Ovary (tissue), 7 donors: ENCODE measurements at regions not wholly inside any gene's neighbourhood (a gene's known extent, or its start where the extent isn't known, plus 50 kb on each side); places are given as distances from the start of the nearest gene placed in this dataset.
"Not testable (repeated sequence)": the region's sequence is repeated elsewhere in the genome, so short reads cannot be mapped to it uniquely, and the experiment has no call there.

Experiments used
- DNase-seq, 5 donors: peaks; one replicate each; pipeline ENCODE4 v3.0.0-alpha.2; 2019 to 2020
- H3K27ac ChIP-seq, 2 donors: fragments of 200-600 bp; one replicate each; pipeline versions ENCODE4 v1.5.1 to v1.8.0; 2019 to 2022
- H3K27me3 ChIP-seq: fragments of 200-600 bp; one replicate; pipeline ENCODE4 v1.8.0; 2022
- H3K36me3 ChIP-seq: fragments of 200-600 bp; sonication (generic); one replicate; pipeline ENCODE4 v1.5.1; 2019
- H3K4me1 ChIP-seq: one replicate; pipeline ENCODE4 v1.8.1; 2013; ENCODE audit warnings: mild to moderate bottlenecking, moderate library complexity; ENCODE audit not compliant: insufficient read depth
- H3K4me3 ChIP-seq: fragments of 200-600 bp; sonication (generic); one replicate; pipeline ENCODE4 v1.5.1; 2017
- H3K9me3 ChIP-seq, 2 donors: fragments of 200-600 bp in 1 of 2; sonication (generic) in 1 of 2; one replicate each; pipeline versions ENCODE4 v1.5.1 to v1.8.1; 2013 to 2019; ENCODE audit warnings: mild to moderate bottlenecking in 1 of 2, moderate library complexity in 1 of 2
- CTCF ChIP-seq, 3 donors: fragments of 450-650 bp in 2 of 3; fragments of 200-600 bp in 1 of 3; IDR thresholded peaks; one replicate each; pipeline versions ENCODE4 v1.5.1 to v1.8.0; 2016 to 2022; ENCODE audit warnings: antibody characterized with exemption in 3 of 3, mild to moderate bottlenecking in 1 of 3
- EP300 ChIP-seq: sonication (generic); formaldehyde crosslinking; IDR thresholded peaks from one replicate; pipeline ENCODE4 v1.6.1; 2017; ENCODE audit warnings: antibody characterized with exemption
- POLR2A ChIP-seq: fragments of 450-650 bp; IDR thresholded peaks from one replicate; pipeline ENCODE4 v1.6.1; 2017; ENCODE audit warnings: antibody characterized with exemption, mild to moderate bottlenecking, moderate library complexity
- WGBS, 3 donors: extraction: QIAGEN DNeasy Blood & Tissue Kit in 1 of 3; methylation state at CpG; one replicate each; pipeline versions ENCODE4 v1.1.5 to v1.1.7; 2013 to 2017; 5-methylcytosine and 5-hydroxymethylcytosine counted together
- intact Hi-C, 4 donors: fragments of 100-400 bp; cut with DNase I; formaldehyde crosslinking; loops; one replicate each; pipeline versions ENCODE4 v1.11.0 to v1.15.1; 2022 to 2023
- donor health status: DM: no; HTN: no; CAD: no; lungs with moderate emphysema.
- donor health status: DM: no; HTN: no; CAD: no.
- donor health status: Bipolar disorder and iron deficiency.
- donor health status: DM: no; HTN: no; CAD: no.
- donor health status: DM: yes; HTN: yes; CAD: no.

- Histone ChIP-seq H3K27ac (no peak overlapping the region), H3K4me3 (no peak overlapping the region), H3K4me1 (no peaks in the 10 kb centered on the region), H3K36me3 (no peaks in the 10 kb centered on the region), H3K27me3 (no peaks in the 10 kb centered on the region), H3K9me3 (no peaks in the 10 kb centered on the region)
- no peak for TF ChIP-seq EP300
- no peak for TF ChIP-seq CTCF (IDR thresholded peaks at IDR 0.05)
- TF ChIP-seq POLR2A = no peak
- WGBS, 3 donors = 67 to 69% (median 68%) methylated on average over 12 of the region's 12 CpGs
- no peak for DNase-seq
- intact Hi-C loops = no loop called here
Measured at GRCh38 chr1:47502746-47503370, 65.0 kb downstream of the FOXD2 start.

DNA sequence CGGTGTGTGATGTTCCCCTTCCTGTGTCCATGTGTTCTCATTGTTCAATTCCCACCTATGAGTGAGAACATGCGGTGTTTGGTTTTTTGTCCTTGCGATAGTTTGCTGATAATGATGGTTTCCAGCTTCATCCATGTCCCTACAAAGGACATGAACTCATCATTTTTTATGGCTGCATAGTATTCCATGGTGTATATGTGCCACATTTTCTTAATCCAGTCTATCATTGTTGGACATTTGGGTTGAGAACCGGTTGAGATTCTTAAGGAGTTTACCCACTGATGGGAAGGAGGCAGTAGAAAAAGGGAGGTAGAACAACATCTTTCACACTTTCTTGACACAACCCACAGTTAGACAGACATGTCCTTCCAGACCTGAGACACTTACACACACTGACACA is 67.0 kb downstream of the FOXD2 start:
- H3K4me3 ChIP-seq, H3K4me1 ChIP-seq, DNase-seq, H3K27ac ChIP-seq, intact Hi-C loops, H3K27me3 ChIP-seq, H3K36me3 ChIP-seq, H3K9me3 ChIP-seq: not testable (repeated sequence)
- WGBS, 3 donors = 74 to 88% (median 88%) methylated on average over 2 to 4 of the region's 4 CpGs

DNA sequence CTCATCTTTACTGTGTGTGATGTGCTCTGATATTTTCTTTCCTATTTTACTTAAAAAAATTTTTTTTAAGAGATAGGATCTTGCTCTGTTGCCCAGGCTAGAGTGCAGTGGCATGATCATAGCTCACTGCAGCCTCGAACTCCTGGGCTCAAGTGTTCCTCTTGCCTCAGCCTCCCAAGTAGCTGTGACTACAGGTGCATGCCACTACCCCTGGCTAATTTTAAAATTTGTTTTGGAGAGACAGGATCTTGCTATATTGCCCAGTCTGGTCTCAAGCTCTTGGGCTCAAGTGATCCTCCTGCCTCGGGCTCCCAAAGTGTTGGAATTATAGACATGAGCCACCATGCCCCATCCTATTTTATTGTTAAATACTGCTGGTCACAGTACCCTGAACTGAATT is 67.4 kb downstream of the FOXD2 start:
- H3K27me3 ChIP-seq = no peaks in the 10 kb centered on the region
- no peaks in the 10 kb centered on the region for H3K36me3 ChIP-seq
- no peak overlapping the region for H3K27ac ChIP-seq
- TF ChIP-seq EP300 = no peak
- 78 to 89% (median 86%) methylated on average over 2 of the region's 2 CpGs for WGBS, 3 donors
- intact Hi-C loops = no loop called here
- no peak for DNase-seq
- no peak overlapping the region for H3K4me3 ChIP-seq
- H3K9me3 ChIP-seq = no peaks in the 10 kb centered on the region
- H3K4me1 ChIP-seq = no peaks in the 10 kb centered on the region

DNA sequence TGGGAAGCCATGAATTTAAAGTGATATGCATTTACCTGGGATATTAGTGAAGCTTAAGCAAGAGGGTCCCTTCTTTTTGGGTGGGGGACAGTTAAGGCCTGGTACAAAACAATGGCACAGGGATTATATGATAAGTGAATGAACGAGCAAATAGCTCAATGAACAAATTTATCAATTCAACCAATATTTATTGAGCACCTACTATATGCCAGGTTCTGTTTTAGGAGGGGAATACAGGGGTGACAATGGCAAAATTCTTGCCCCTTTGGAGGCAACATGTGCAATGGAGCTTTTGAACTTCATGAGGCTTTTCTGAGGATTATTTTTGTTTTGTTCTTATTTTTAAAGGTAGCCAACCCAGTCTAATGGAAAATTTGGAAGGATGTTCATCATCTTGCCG is 68.2 kb downstream of the FOXD2 start:
- no peaks in the 10 kb centered on the region for H3K4me1 ChIP-seq
- 87 to 94% (median 89%) methylated on average over 2 of the region's 2 CpGs for WGBS, 3 donors
- H3K4me3 ChIP-seq = no peak overlapping the region
- H3K9me3 ChIP-seq = no peaks in the 10 kb centered on the region
- intact Hi-C loops = no loop called here
- DNase-seq = no peak
- H3K27ac ChIP-seq = no peak overlapping the region
- H3K36me3 ChIP-seq = no peaks in the 10 kb centered on the region
- no peaks in the 10 kb centered on the region for H3K27me3 ChIP-seq
- TF ChIP-seq CTCF (IDR thresholded peaks at IDR 0.05) (no peak), EP300 (no peak), POLR2A (no peak)

DNA sequence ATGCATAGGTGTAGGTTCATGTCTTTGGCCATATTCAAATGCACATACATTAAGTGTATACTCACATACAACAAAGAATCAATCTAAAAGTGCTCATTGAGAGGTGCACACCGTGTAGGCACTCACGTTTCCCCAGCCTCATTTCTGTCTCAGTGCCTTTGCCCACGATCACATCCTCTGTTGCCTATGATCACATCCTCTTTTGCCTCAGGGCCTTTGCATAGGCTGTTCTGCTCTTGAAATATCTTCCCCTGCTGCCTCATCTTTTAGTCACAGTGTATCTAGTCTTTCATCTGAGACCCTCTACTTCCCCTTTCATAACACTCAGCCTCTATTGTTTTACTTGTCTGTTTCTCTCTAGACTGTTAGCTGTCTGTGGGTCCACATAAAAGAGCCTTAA is 69.3 kb downstream of the FOXD2 start:
- intact Hi-C loops = no loop called here
- H3K4me3 ChIP-seq = no peak overlapping the region
- H3K27me3 ChIP-seq = no peaks in the 10 kb centered on the region
- no peaks in the 10 kb centered on the region for H3K36me3 ChIP-seq
- 79 to 84% (median 82%) methylated on average over 3 of the region's 3 CpGs for WGBS, 3 donors
- H3K9me3 ChIP-seq = no peaks in the 10 kb centered on the region
- DNase-seq = no peak
- no peak overlapping the region for H3K27ac ChIP-seq
- no peak for TF ChIP-seq EP300
- TF ChIP-seq POLR2A = no peak
- TF ChIP-seq CTCF (IDR thresholded peaks at IDR 0.05) = no peak
- H3K4me1 ChIP-seq = no peaks in the 10 kb centered on the region
